Thoracic aorta (tissue), 2 donors: ENCODE measurements at regions not wholly inside any gene's neighbourhood (a gene's known extent, or its start where the extent isn't known, plus 50 kb on each side); places are given as distances from the start of the nearest gene placed in this dataset.

Source experiments
- ATAC-seq: fragments of 150-250 bp; one replicate; pipeline ENCODE4 v1.8.0; 2017; ENCODE audit warnings: low read depth; ENCODE audit not compliant: insufficient number of reproducible peaks, low FRiP score
- DNase-seq: peaks from one replicate; pipeline ENCODE4 v3.0.0-alpha.2; 2020; ENCODE audit warnings: low spot score
- H3K27ac ChIP-seq, 2 donors: fragments of 200-600 bp; sonication (generic); 1 replicate in 1 of 2; 2 replicates in 1 of 2; pipeline ENCODE4 v1.5.1; 2016; ENCODE audit warnings: mild to moderate bottlenecking in 2 of 2, moderate library complexity in 2 of 2
- H3K27me3 ChIP-seq: fragments of 200-600 bp; sonication (generic); replicated peaks from 2 replicates; pipeline ENCODE4 v1.6.0; 2016; ENCODE audit warnings: mild to moderate bottlenecking; ENCODE audit not compliant: insufficient read depth
- H3K36me3 ChIP-seq: fragments of 200-600 bp; sonication (generic); one replicate; pipeline ENCODE4 v1.5.1; 2016
- H3K4me1 ChIP-seq, 2 donors: fragments of 200-600 bp; sonication (generic); 1 replicate in 1 of 2; 2 replicates in 1 of 2; pipeline versions ENCODE4 v1.5.1 to v1.6.0; 2016; ENCODE audit warnings: low read depth in 2 of 2, mild to moderate bottlenecking in 1 of 2; ENCODE audit not compliant: control insufficient read depth in 1 of 2
- H3K4me3 ChIP-seq: fragments of 200-600 bp; sonication (generic); 2 replicates; pipeline ENCODE4 v1.5.1; 2016; ENCODE audit warnings: mild to moderate bottlenecking
- H3K9me3 ChIP-seq: fragments of 200-600 bp; sonication (generic); 2 replicates; pipeline ENCODE4 v1.5.1; 2016
- CTCF ChIP-seq: fragments of 200-600 bp; sonication (generic); IDR thresholded peaks from one replicate; pipeline ENCODE4 v1.5.1; 2019; ENCODE audit warnings: antibody characterized with exemption

GRCh38 chr20:22841846-22842245 is 193.3 kb upstream of the SSTR4 start:
- Histone ChIP-seq H3K27ac (no peak overlapping the region), H3K4me3 (no peak overlapping the region), H3K4me1 (no peaks in the 10 kb centered on the region), H3K9me3 (no peaks in the 10 kb centered on the region), H3K36me3 (no peaks in the 10 kb centered on the region), H3K27me3 (no peaks in the 10 kb centered on the region)
- DNase-seq (no peak), ATAC-seq (no peak)
- no peak for TF ChIP-seq CTCF

- ATAC-seq (no peak), DNase-seq (no peak)
- no peaks in the 10 kb centered on the region for H3K36me3 ChIP-seq
- H3K27me3 ChIP-seq: no peaks in the 10 kb centered on the region
- no peak overlapping the region for H3K4me3 ChIP-seq
- no peak overlapping the region for H3K27ac ChIP-seq
- TF ChIP-seq CTCF: no peak
- H3K4me1 ChIP-seq: no peaks in the 10 kb centered on the region
- no peaks in the 10 kb centered on the region for H3K9me3 ChIP-seq
Observed at GRCh38 chr20:22842793-22843192, 192.3 kb upstream of the SSTR4 start.

GRCh38 chr20:22844959-22845358 is 190.2 kb upstream of the SSTR4 start:
- Histone ChIP-seq H3K9me3 (no peaks in the 10 kb centered on the region), H3K27me3 (no peaks in the 10 kb centered on the region), H3K4me3 (no peak overlapping the region), H3K27ac (no peak overlapping the region), H3K4me1 (no peaks in the 10 kb centered on the region), H3K36me3 (no peaks in the 10 kb centered on the region)
- no peak for DNase-seq
- TF ChIP-seq CTCF: no peak
- ATAC-seq: no peak

GRCh38 chr20:22846863-22847262 is 188.2 kb upstream of the SSTR4 start:
- no peak for TF ChIP-seq CTCF
- Histone ChIP-seq H3K36me3 (no peaks in the 10 kb centered on the region), H3K4me3 (no peak overlapping the region), H3K4me1 (no peaks in the 10 kb centered on the region), H3K27ac (no peak overlapping the region), H3K27me3 (no peaks in the 10 kb centered on the region), H3K9me3 (no peaks in the 10 kb centered on the region)
- ATAC-seq (no peak), DNase-seq (no peak)

- Histone ChIP-seq H3K4me1 (no peaks in the 10 kb centered on the region), H3K36me3 (no peaks in the 10 kb centered on the region), H3K27me3 (no peaks in the 10 kb centered on the region), H3K9me3 (no peaks in the 10 kb centered on the region), H3K4me3 (no peak overlapping the region), H3K27ac (no peak overlapping the region)
- ATAC-seq (no peak), DNase-seq (no peak)
- no peak for TF ChIP-seq CTCF
Observed at GRCh38 chr20:22848364-22848763, 186.7 kb upstream of the SSTR4 start.
